K562 (cell line): ENCODE measurements at regions not wholly inside any gene's neighbourhood (a gene's known extent, or its start where the extent isn't known, plus 50 kb on each side); places are given as distances from the start of the nearest gene placed in this dataset.

Source experiments
- ATAC-seq: fragments of 200-7000 bp; cut with Tn5 transposase; 3 replicates; pipeline ENCODE4 v1.9.1; 2020; ENCODE audit warnings: moderate library complexity
- BruUV-seq: library from RNA; stranded (reverse); fragments of 400-500 nt; replicated peaks from 2 replicates; lab custom pipeline; 2021; lab: Mats Ljungman, UMichigan
- CTCF ChIA-PET: fragments of 300-600 bp; formaldehyde crosslinking; extraction: SDS; loops from one replicate; lab custom pipeline; 2021; ENCODE audit warnings: low intra/inter-chr PET ratio; lab: Yijun Ruan, JAX
- POLR2A ChIA-PET: fragments of 300-600, 350-650 bp; sonication (Branson Sonifier 250); formaldehyde crosslinking; extraction: SDS; loops from one replicate; lab custom pipeline; 2021; ENCODE audit warnings: antibody characterized with exemption, inconsistent platforms; lab: Yijun Ruan, JAX
- DNase-seq, 4 experiments: peaks; one replicate each; pipeline versions ENCODE4 v3.0.0 to v3.0.0-alpha.2; 2011 to 2018; ENCODE audit warnings: low spot score in 3 of 4, mixed read lengths in 3 of 4; ENCODE audit errors: extremely low read depth in 1 of 4
- FAIRE-seq: peaks from 2 replicates; lab custom pipeline; 2011; peaks lifted over from hg19 to GRCh38; lab: Jason Lieb, UNC
- H2AFZ ChIP-seq: 2 replicates; pipeline ENCODE4 v1.6.0; 2011; ENCODE audit warnings: low read depth, low read length, control low read depth, inconsistent platforms
- H3K27ac ChIP-seq: fragments of 200-600 bp; 3 replicates; pipeline ENCODE4 v1.8.0; 2011; ENCODE audit warnings: low read depth, mild to moderate bottlenecking, control low read depth, inconsistent platforms, low read length, moderate library complexity, mixed read lengths; ENCODE audit errors: extremely low read depth
- H3K27me3 ChIP-seq, 2 experiments: fragments of 300-600 bp in 1 of 2; 2 replicates in 1 of 2; 3 replicates in 1 of 2; pipeline versions ENCODE4 v1.6.0 to v1.8.0; 2011; ENCODE audit warnings: inconsistent platforms in 2 of 2, low read length in 2 of 2, mild to moderate bottlenecking in 1 of 2, mixed read lengths in 1 of 2, moderate library complexity in 1 of 2; ENCODE audit not compliant: control insufficient read depth in 2 of 2, insufficient read depth in 2 of 2
- H3K36me3 ChIP-seq: fragments of 300-600 bp; 3 replicates; pipeline ENCODE4 v1.8.0; 2011; ENCODE audit warnings: mild to moderate bottlenecking, low read length, inconsistent platforms; ENCODE audit not compliant: control insufficient read depth, insufficient read depth
- H3K4me1 ChIP-seq, 2 experiments: fragments of 200-600 bp in 1 of 2; replicated peaks in 1 of 2; 2 replicates in 1 of 2; 3 replicates in 1 of 2; pipeline versions ENCODE4 v1.5.1 to v1.8.0; 2011; ENCODE audit warnings: inconsistent platforms in 2 of 2, low read length in 2 of 2, mild to moderate bottlenecking in 1 of 2, mixed read lengths in 1 of 2, moderate library complexity in 1 of 2; ENCODE audit not compliant: control insufficient read depth in 2 of 2, insufficient read depth in 2 of 2
- H3K4me2 ChIP-seq: 2 replicates; pipeline ENCODE4 v1.6.1; 2011; ENCODE audit warnings: low read length, control low read depth, inconsistent platforms, mixed read lengths; ENCODE audit not compliant: insufficient read depth
- H3K4me3 ChIP-seq: fragments of 200-600 bp; sonication (generic), shearing (Covaris generic); 2 replicates; pipeline ENCODE4 v1.5.1; 2016; ENCODE audit warnings: control low read depth, inconsistent platforms
- H3K79me2 ChIP-seq: fragments of 200-600 bp; 3 replicates; pipeline ENCODE4 v1.8.0; 2011; ENCODE audit warnings: low read length, inconsistent platforms; ENCODE audit not compliant: control insufficient read depth, insufficient read depth
- H3K9ac ChIP-seq, 2 experiments: 2 replicates each; pipeline versions ENCODE4 v1.6.0 to v1.6.1; 2011; ENCODE audit warnings: low read depth in 2 of 2, low read length in 2 of 2, control low read depth in 1 of 2, inconsistent platforms in 1 of 2, mild to moderate bottlenecking in 1 of 2, mixed read lengths in 1 of 2; ENCODE audit not compliant: insufficient read depth in 1 of 2
- H3K9me1 ChIP-seq: one replicate; pipeline ENCODE4 v1.6.0; 2011; ENCODE audit warnings: inconsistent platforms, mild to moderate bottlenecking, low read length, moderate library complexity; ENCODE audit not compliant: control insufficient read depth, insufficient read depth
- H3K9me3 ChIP-seq: replicated peaks from 2 replicates; pipeline ENCODE4 v1.5.1; 2011; ENCODE audit warnings: low read depth, low read length, inconsistent platforms; ENCODE audit not compliant: control insufficient read depth, insufficient read depth
- H4K20me1 ChIP-seq: replicated peaks from 2 replicates; pipeline ENCODE4 v1.6.1; 2011; ENCODE audit warnings: low read length, inconsistent platforms, mixed read lengths; ENCODE audit not compliant: control insufficient read depth, insufficient read depth
- FOS ChIP-seq: IDR thresholded peaks from 3 replicates; pipeline ENCODE4 v1.6.1; 2011; ENCODE audit not compliant: insufficient read length; ENCODE audit errors: extremely low read depth
- GABPB2 ChIP-seq: fragments of 250-450 bp; sonication (Bioruptor Pico); conservative IDR thresholded peaks from 2 replicates; pipeline ENCODE4 v1.5.1; 2021; ENCODE audit warnings: mild to moderate bottlenecking
- IFI16 ChIP-seq: fragments of 250-450 bp; sonication (Bioruptor Pico); IDR thresholded peaks from 2 replicates; pipeline ENCODE4 v2.1.2; 2022; ENCODE audit warnings: mild to moderate bottlenecking, inconsistent platforms
- LCOR ChIP-seq: sonication (generic); formaldehyde crosslinking; IDR thresholded peaks from 2 replicates; pipeline ENCODE4 v1.8.0; 2022; ENCODE audit warnings: mild to moderate bottlenecking, missing genetic modification reagents
- RBM39 ChIP-seq: fragments of 200-400 bp; formaldehyde crosslinking; optimal IDR thresholded peaks from 2 replicates; pipeline ENCODE3; 2018; ENCODE audit warnings: low read depth, low read length
- ZNF12 ChIP-seq: sonication (generic); formaldehyde crosslinking; IDR thresholded peaks from 2 replicates; pipeline ENCODE4 v1.4.0; 2020; ENCODE audit warnings: mild to moderate bottlenecking, missing genetic modification reagents
- WGBS: fragments of 100-300 bp; shearing (Covaris generic); methylation state at CpG from one replicate; pipeline ENCODE4 v1.1.6; 2016; ENCODE audit warnings: low coverage, mixed read lengths; ENCODE audit not compliant: insufficient coverage; ENCODE audit errors: missing lambda C conversion rate; 5-methylcytosine and 5-hydroxymethylcytosine counted together
- in situ Hi-C: fragments of 300-500 bp; cut with MboI; formaldehyde crosslinking; loops from 4 replicates; pipeline ENCODE4 v1.15.0; 2018; ENCODE audit warnings: inconsistent platforms, mixed read lengths
- intact Hi-C: fragments of 100-400 bp; cut with micrococcal nuclease; formaldehyde crosslinking; loops from 2 replicates; pipeline ENCODE4 v1.14.2; 2022
- TF ChIP-seq, protein P1 (sequence below), 2 experiments: fragments of 450-650 bp in 1 of 2; sonication (generic) in 1 of 2; formaldehyde crosslinking; conservative IDR thresholded peaks; 2 replicates each; pipeline versions ENCODE4 v1.4.0 to v1.8.1; 2020 to 2022; ENCODE audit warnings: mild to moderate bottlenecking in 1 of 2, missing genetic modification reagents in 1 of 2

DNA sequence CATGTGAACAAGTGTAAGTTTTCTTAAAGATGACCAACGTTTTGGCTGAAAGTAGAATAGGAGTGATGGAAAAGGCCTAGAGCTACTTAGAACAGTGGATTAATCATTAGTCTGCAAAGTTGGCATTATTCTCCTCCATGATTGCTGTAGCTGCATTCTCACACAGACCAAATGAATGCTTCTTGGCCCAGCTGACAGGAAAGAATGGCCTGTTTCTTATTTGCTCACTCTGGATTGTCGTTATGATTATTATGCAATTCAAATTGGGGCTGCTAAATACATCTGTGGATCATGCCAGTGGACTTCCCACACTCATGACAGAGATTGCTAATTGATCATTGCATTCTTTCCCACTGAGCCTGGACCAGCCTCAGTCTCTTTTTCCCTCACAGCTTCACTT is 285.0 kb downstream of the STIM2 start:
- Histone ChIP-seq H4K20me1 (no peaks in the 10 kb centered on the region), H3K27me3 (no peaks in the 10 kb centered on the region), H3K4me1 (no peaks in the 10 kb centered on the region), H3K9ac (no peak overlapping the region), H3K4me2 (no peak overlapping the region), H2AFZ (no peak overlapping the region), H3K4me3 (no peak overlapping the region), H3K79me2 (no peaks in the 10 kb centered on the region), H3K27ac (no peak overlapping the region), H3K9me3 (no peaks in the 10 kb centered on the region), H3K9me1 (no peaks in the 10 kb centered on the region), H3K36me3 (no peaks in the 10 kb centered on the region)
- ATAC-seq, result no peak
- ChIA-PET CTCF (no interaction called here), POLR2A (interaction anchor here (0.6 kb wide), 1 partner anchor 22 kb away, joined by 5 read pairs; no protein-coding TSS in a partner anchor)
- intact Hi-C loops, result no loop called here
- WGBS, result 0% methylated on average over 2 of the region's 2 CpGs
- in situ Hi-C loops, result no loop called here
- FAIRE-seq, result no peak
- BruUV-seq, result no TSS peak
- TF ChIP-seq IFI16 (CRISPR knock-in tag), result no peak
- TF ChIP-seq, protein P1, sequence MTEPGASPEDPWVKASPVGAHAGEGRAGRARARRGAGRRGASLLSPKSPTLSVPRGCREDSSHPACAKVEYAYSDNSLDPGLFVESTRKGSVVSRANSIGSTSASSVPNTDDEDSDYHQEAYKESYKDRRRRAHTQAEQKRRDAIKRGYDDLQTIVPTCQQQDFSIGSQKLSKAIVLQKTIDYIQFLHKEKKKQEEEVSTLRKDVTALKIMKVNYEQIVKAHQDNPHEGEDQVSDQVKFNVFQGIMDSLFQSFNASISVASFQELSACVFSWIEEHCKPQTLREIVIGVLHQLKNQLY (CRISPR knock-in tag; conservative IDR thresholded peaks at IDR 0.05), result no peak
- no peak for TF ChIP-seq ZNF12 (CRISPR knock-in tag)
- no peak for TF ChIP-seq GABPB2 (CRISPR knock-in tag)
- TF ChIP-seq FOS, result no peak
- no peak for TF ChIP-seq LCOR
- TF ChIP-seq RBM39, result no peak
- no peak for DNase-seq
